Endothelial cell (in vitro differentiated cells): ENCODE measurements at regions not wholly inside any gene's neighbourhood (a gene's known extent, or its start where the extent isn't known, plus 50 kb on each side); places are given as distances from the start of the nearest gene placed in this dataset.

Source experiments
- DNase-seq: peaks from one replicate; pipeline ENCODE4 v3.0.0; 2021; ENCODE audit warnings: low spot score
- H3K27ac Mint-ChIP-seq: one replicate; pipeline ENCODE4 v1.8.0; 2021; ENCODE audit warnings: mixed read lengths, inconsistent platforms; ENCODE audit not compliant: unreplicated experiment
- H3K27me3 Mint-ChIP-seq: one replicate; pipeline ENCODE4 v1.8.0; 2021; ENCODE audit warnings: mild to moderate bottlenecking, moderate library complexity, mixed read lengths, inconsistent platforms; ENCODE audit not compliant: unreplicated experiment
- H3K36me3 Mint-ChIP-seq: one replicate; pipeline ENCODE4 v1.8.0; 2021; ENCODE audit warnings: mild to moderate bottlenecking, low read depth, mixed read lengths, inconsistent platforms; ENCODE audit not compliant: unreplicated experiment
- H3K4me1 Mint-ChIP-seq: one replicate; pipeline ENCODE4 v1.8.0; 2021; ENCODE audit warnings: mild to moderate bottlenecking, mixed read lengths, inconsistent platforms; ENCODE audit not compliant: unreplicated experiment
- H3K4me3 Mint-ChIP-seq: one replicate; pipeline ENCODE4 v1.8.0; 2021; ENCODE audit warnings: mild to moderate bottlenecking, mixed read lengths, inconsistent platforms; ENCODE audit not compliant: unreplicated experiment
- H3K9me3 Mint-ChIP-seq: one replicate; pipeline ENCODE4 v1.8.0; 2021; ENCODE audit warnings: mixed read lengths, inconsistent platforms; ENCODE audit not compliant: unreplicated experiment
- CTCF ChIP-seq: fragments of 200-600 bp; sonication (generic); IDR thresholded peaks from one replicate; pipeline ENCODE4 v1.5.0; 2021; ENCODE audit warnings: antibody characterized with exemption; ENCODE audit not compliant: unreplicated experiment

GRCh38 chr20:40477805-40478204 is 211.2 kb downstream of the MAFB start:
- no peaks in the 10 kb centered on the region for H3K36me3 Mint-ChIP-seq
- no peaks in the 10 kb centered on the region for H3K27me3 Mint-ChIP-seq
- no peak for TF ChIP-seq CTCF
- H3K4me1 Mint-ChIP-seq, result peaks cover 2% of the 10 kb centered on the region
- no peak for DNase-seq
- H3K4me3 Mint-ChIP-seq, result no peak overlapping the region
- no peak overlapping the region for H3K27ac Mint-ChIP-seq
- no peaks in the 10 kb centered on the region for H3K9me3 Mint-ChIP-seq

GRCh38 chr20:40476461-40476860 is 212.6 kb downstream of the MAFB start:
- Mint-ChIP-seq H3K4me3 (no peak overlapping the region), H3K4me1 (peaks cover 4% of the 10 kb centered on the region), H3K36me3 (no peaks in the 10 kb centered on the region)

GRCh38 chr20:40472905-40473304 is 216.1 kb downstream of the MAFB start:
- H3K36me3 Mint-ChIP-seq, result no peaks in the 10 kb centered on the region
- H3K27me3 Mint-ChIP-seq, result no peaks in the 10 kb centered on the region
- no peak overlapping the region for H3K4me3 Mint-ChIP-seq
- no peak for DNase-seq
- peaks cover 2% of the 10 kb centered on the region for H3K4me1 Mint-ChIP-seq
- TF ChIP-seq CTCF, result no peak
- H3K9me3 Mint-ChIP-seq, result no peaks in the 10 kb centered on the region
- H3K27ac Mint-ChIP-seq, result no peak overlapping the region

More at GRCh38 chr20:40476461-40476860, 212.6 kb downstream of the MAFB start:
- Mint-ChIP-seq H3K27me3 (no peaks in the 10 kb centered on the region), H3K27ac (no peak overlapping the region), H3K9me3 (no peaks in the 10 kb centered on the region)
- DNase-seq, result no peak
- TF ChIP-seq CTCF, result no peak

- Mint-ChIP-seq H3K36me3 (no peaks in the 10 kb centered on the region), H3K4me3 (no peak overlapping the region), H3K9me3 (no peaks in the 10 kb centered on the region), H3K4me1 (peaks cover 2% of the 10 kb centered on the region), H3K27ac (no peak overlapping the region), H3K27me3 (no peaks in the 10 kb centered on the region)
- peak; percentile 7 for DNase-seq
- TF ChIP-seq CTCF, result no peak
Measured at GRCh38 chr20:40471261-40471629, 217.8 kb downstream of the MAFB start.

GRCh38 chr20:40470445-40471260 is 218.4 kb downstream of the MAFB start:
- Mint-ChIP-seq H3K36me3 (no peaks in the 10 kb centered on the region), H3K27ac (no peak overlapping the region), H3K4me3 (no peak overlapping the region), H3K27me3 (no peaks in the 10 kb centered on the region), H3K4me1 (peaks cover 2% of the 10 kb centered on the region), H3K9me3 (no peaks in the 10 kb centered on the region)
- no peak for DNase-seq
- TF ChIP-seq CTCF, result no peak
